HG03060 (cell line): ENCODE measurements at regions not wholly inside any gene's neighbourhood (a gene's known extent, or its start where the extent isn't known, plus 50 kb on each side); places are given as distances from the start of the nearest gene placed in this dataset.

ENCODE experiments used
- ATAC-seq: cut with Tn5 transposase; IDR thresholded peaks from one replicate; pipeline ENCODE4 v1.9.1; 2021; ENCODE audit warnings: low read depth, moderate number of reproducible peaks; ENCODE audit not compliant: unreplicated experiment

DNA sequence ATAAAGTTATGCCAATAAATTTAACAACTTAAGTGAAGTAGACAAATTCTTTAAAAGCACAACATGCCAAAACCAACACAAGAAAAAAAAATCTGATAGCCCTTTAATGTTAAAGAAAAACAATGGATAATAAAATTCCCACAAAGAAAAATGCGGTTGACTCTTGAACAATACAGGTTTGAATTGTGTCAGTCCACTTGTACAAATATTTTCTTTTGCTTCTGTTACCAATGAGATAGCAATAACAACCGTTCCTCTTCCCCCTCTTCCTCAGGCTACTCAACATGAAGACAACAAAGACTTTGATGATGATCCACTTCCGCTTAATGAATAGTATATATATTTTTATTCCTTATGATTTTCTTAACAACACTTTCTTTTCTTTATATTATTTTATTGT is 283.9 kb upstream of the MAN1A1 start:
- ATAC-seq: no peak

DNA sequence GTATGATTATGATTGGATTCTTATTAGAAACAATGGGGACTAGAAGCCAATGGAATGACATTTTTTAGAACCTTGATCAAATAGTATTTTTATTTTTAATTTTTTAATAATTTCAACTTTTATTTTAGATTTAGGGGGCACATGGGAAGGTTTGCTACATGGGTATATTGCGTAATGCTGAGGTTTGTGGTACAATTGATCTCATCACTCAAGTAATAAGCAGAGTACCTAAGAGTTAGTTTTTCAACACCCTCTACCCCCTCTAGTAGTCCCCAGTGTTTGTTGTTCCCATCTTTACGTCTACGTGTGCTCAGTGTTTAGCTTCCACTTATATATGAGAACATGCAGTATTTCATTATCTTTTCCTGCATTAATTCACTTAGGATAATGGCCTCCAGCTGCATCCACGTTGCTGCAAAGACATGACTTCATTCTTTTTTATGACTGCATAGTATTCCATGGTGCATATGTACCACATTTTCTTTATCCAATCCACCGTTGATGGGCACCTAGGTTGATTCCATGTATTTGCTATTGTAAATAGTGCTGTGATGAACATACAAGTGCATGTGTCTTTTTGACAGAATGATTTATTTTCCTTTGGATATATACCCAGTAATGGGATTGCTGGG is 281.1 kb upstream of the MAN1A1 start:
- ATAC-seq: no peak

DNA sequence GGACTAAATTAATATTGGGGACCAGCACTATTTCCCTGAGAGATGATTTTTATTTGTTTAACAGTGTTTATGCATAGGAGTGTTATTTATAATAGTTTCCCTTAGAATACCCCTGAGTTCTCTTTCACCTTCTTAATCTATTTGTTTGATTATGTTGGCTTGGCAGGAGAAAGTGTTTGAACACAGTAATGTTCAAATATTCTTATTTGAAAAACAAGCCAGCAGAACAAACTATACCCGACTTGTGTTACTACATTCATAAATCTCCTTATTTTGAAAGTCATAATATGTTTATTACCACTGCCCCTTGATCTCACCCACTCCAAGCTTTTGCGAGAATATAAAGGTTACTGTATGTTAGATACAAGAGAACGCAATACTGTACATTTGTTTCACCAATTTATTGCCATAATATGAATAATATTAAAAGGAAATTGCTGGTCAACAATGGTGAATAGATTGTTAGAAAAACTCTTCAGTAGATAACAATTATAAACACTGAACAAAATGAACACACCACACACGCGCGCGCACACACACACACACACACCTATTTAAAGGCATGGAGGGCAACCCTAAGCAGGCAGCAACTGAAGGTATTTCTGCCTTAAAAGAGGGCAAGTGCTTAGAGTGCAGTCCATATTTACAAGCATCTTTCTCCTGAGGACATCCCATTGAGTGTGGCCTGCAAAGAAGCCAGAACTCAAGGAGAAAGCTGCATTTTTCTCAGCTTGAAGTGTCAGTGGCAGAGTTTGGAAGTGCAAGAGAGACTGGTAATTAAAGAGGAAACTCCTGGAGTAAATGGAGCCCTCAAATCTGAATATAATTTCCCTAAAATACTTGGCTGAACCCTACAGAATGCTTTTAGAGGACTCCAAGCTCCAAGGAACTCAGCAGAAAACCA is 279.4 kb upstream of the MAN1A1 start:
- no peak for ATAC-seq

DNA sequence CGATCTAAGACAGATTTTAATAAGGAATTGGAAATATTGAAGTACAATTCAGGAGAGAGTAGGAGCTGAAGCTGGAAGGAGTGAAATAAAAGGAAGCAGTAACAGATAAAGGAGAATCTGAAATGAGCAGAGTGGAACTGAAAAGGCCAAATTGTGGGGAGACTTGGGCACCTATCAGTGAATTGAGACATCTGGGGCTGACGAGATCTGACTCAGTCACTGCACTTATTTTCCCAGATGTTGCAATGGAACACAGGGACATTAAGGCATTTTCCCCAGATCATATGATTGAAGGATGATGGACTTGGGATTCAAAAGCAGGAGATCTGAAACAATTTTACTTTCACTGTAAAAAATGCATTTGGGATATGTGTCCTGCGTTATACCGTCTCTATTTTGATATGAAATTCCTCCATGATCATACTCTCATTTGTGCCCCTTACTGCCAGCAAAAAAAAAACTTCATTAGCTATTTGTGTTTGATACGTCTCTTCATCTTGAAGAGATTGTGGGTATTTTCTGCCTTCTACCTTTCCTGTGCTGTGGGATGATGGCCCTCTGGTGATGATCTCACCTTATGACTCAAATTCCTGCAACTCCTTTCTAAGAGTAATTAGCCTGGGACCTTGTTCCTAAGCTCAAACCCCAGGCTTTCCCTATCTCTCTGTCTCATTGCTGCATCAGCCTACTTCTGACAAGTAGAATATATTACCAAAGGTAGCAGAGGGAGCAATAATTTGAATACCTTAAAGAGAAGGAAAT is 278.5 kb upstream of the MAN1A1 start:
- no peak for ATAC-seq

DNA sequence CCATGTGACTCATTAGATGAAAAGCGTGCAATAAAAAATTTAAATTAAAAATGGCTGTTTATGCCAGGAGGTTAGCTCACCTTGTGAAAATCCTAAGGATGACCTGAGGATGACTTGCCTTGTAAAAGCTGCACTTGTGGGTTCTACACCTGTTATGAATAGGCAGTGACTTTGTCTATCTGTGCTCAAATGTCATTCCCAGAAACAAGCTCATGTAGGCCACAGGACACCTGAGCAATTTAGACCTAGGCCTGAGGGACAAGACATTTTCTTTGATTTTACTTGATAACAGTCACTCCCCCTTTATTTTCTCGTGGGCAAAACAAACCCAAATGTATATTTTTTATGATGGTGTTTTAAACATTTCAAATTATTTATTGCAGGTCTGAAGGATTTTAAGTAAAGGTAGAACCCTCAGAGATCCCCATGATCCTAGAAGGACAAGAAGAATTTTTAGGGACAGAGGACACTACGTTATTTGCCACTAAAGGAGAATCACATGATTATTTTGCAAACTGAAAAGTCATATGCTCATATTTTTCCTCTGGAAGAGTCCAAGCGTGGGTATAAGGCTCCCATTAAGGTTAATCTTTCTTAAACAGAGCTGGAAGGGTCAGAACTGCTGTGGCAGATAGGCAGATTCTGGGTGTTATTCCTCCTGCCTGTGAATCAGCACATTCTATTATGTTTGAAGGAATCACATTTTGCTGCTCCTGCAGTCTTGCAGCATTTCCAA is 277.5 kb upstream of the MAN1A1 start:
- no peak for ATAC-seq

DNA sequence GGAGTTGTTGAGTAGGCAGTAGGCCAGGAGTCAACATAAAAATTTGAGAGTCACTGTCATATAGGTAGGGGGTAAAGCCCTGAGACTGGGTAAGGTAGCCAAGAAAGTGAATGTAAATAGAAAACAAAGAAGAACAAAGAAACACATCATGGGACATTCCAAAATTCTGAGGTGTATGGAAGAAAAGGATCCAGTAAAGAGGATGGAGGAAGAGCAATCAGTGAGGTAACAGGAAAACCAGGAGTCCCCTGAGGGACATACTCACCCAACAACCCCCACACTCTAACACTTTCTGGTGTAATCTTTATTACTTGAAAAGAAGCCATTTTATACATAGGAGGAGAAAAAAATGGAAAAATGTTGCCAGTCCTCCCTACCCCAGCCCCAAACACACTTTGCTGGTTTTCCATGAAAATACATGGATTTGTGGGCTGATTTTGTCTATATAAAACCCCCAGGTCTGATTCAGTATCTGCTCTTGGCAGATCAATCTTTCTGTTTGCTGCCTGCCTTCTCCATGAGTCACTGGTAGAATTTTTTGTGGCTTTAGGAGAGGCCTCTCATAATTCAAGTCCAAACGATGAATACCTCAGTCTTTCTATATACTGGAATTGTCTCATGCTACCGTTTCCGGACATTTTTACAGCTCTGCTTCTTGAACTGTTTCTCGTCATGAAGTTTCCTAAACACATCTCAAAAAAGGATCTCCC is 271.4 kb upstream of the MAN1A1 start:
- no peak for ATAC-seq

DNA sequence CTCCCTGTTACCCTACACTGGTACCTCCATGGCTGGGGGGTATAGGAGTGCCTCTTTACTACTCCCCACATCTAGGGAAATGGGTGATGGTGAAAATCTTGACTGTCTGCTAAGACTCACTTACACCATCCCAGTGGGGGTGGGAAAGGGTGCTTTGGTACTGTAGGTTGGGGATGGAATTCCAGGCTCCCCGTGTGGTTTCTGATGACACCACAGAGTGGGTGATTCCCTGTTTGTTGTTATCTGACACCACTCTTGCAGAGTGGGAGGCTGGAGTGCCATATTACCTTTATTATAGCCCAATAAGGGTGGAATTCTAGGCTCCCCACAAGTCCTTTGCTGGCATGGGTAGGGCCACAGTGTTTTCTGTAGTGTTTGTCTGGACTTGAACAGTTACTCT is 264.6 kb upstream of the MAN1A1 start:
- no peak for ATAC-seq

DNA sequence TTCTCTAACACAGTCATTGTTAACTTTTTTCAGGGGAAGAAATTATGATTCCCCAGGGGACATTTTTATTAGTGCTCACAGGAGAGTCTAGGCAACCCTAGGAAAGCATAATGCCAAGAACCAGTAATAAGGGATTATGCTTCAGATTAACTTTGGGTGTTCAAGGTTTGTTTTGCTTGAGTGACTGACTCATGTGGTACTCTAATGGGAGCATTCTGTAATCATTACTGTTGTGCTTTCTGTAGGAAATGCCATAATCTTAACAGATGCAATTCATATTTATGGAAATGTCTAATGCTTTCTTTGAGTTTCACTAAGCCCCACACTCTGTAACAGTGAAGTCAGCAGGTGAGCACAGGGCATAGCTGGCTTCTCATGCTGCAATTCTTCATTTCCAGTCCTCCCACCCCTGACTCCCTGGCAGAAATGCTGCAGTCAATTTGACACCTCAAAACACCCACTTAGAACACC is 263.4 kb upstream of the MAN1A1 start:
- ATAC-seq: no peak

DNA sequence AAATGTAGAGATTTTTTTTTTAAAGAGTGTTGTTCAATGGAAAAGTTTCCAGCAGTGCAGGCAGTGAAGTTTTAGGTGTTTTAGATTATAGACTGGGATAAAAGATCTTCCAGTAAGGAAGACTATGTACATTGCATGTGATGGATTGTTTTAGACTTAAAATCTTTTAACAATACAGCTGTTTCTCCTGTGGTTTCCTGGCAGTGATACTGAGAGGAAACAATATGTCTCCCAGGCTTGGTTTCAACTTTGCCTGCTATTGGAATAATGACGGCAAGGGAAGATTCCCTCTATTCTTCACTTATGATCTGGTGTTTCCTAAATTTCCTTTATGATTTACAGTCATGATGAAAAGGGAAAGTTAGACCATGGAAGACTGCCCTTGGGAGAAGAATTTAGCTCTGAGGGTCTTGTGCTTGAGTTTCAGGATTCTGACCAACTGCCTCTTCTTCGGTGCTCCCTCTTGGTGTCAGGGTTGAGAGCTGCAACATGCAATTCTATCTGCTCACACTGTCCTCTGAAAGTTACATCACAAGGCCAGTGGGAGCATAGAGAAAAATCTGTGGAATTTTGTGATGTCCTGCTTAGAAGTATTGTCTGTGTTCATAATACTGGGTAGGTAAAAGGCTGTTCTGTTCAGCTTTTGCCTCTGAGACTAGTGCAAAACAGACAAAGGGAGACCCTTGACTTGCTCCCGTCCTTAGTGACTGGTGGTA is 262.8 kb upstream of the MAN1A1 start:
- no peak for ATAC-seq

DNA sequence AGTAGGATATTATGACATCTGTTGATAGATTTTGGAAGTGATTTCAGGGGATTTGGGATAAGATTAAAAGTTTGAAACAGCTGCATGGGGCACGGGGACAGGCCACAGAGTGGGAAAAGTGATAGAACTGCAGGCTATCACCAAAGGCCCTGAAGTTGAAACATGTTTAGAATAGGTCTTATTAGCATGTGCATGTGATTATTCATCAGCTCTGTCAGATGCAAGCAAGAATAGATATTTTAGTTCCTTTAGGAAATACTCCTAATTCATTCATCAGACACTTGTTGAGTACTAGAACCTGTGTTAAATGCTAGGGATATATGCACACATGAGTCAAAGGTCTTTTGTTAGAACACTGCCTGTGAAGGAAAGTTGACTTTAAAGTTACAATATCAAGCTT is 261.2 kb upstream of the MAN1A1 start:
- no peak for ATAC-seq

DNA sequence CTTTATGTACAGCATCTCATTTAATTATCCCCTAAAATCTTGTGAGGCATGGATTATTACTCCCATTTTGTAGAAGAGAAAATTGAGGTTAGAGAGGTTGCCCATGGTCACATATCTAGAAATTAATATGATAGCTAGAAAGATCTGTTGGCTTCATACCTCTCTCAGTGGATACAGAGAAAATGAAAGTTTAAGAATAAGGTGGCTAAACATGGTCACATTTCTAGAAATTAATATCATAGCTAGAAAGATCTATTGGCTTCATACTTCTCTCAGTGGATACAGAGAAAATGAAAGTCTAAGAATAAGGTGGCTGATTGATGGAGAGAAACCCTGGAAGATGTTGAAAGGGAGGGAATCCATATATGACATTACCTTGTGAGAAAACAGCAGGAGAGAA is 260.7 kb upstream of the MAN1A1 start:
- no peak for ATAC-seq

DNA sequence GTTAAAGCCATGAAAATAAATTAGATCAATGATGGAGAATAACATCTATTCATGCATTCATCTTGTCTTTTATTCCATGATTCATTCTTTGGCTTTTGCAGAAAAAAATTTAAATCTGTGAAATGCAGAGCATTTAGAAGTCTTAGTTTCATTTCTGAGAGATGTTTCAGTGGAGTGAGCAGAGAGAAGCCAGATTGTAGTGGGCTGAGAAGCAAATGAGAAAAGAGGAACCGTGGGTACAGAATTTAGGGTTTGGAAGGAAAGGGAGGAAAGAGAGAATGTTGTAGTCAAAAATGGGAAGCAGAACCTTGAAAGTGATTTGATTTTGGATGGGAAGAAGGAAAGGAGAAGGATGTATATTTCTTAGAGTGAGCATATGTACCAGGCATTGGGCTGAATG is 260.3 kb upstream of the MAN1A1 start:
- no peak for ATAC-seq

DNA sequence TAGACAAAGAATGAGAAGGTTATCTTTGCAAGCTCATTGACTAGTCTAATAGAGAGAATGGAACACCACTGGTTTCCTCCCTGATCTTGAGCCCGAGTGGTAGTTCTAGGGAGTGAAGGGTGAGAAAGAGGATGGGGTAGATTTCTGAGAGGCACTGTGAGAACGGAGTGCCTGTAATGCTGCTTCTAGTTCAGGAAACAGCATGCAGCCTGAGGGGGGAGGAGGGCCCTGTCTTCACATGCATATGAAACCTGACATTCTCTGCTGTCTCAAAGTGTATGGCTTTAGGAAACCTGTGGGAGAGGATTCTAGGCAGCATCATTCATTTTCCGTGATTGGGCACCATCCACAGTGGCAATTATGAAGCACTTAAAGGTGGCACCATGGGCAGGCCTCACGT is 259.4 kb upstream of the MAN1A1 start:
- ATAC-seq: no peak

DNA sequence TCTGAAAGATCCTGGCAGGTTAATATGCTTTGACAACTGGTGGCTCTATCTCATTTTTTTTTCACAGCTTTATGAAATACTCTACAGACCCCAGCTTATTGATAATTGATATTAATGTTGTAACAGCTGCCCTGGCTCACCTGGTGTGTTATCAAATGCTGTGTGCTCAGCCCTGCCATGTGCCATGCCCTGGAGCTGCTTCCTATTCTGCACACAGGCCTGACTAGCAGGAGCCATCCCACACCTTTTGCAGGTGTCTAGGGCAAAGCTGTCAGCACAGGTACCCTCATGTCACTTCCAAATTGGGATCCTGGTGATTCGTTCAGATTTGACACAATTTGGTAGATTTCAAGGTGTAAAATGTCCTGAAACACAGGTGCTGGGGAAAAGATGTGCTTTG is 254.6 kb upstream of the MAN1A1 start:
- no peak for ATAC-seq

DNA sequence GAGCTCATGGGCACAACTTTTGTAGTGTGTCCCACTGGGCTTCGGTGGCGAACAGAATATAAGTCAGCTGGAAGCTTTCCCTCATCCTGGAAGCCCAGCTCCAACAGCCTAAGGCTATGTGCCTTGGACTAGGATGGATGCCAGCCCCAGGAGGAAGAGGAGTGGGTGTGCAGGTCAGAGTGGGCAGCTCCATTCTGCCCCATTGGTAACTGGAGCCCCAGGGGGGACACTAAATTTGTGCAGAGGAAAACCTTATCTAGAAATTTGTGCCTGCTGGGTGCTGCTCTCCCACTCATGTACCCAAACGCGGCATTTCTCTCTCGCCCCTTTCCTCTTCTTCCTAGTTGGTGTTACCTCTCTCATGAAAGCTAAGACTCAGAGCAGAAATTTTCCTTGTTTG is 253.9 kb upstream of the MAN1A1 start:
- ATAC-seq: no peak

DNA sequence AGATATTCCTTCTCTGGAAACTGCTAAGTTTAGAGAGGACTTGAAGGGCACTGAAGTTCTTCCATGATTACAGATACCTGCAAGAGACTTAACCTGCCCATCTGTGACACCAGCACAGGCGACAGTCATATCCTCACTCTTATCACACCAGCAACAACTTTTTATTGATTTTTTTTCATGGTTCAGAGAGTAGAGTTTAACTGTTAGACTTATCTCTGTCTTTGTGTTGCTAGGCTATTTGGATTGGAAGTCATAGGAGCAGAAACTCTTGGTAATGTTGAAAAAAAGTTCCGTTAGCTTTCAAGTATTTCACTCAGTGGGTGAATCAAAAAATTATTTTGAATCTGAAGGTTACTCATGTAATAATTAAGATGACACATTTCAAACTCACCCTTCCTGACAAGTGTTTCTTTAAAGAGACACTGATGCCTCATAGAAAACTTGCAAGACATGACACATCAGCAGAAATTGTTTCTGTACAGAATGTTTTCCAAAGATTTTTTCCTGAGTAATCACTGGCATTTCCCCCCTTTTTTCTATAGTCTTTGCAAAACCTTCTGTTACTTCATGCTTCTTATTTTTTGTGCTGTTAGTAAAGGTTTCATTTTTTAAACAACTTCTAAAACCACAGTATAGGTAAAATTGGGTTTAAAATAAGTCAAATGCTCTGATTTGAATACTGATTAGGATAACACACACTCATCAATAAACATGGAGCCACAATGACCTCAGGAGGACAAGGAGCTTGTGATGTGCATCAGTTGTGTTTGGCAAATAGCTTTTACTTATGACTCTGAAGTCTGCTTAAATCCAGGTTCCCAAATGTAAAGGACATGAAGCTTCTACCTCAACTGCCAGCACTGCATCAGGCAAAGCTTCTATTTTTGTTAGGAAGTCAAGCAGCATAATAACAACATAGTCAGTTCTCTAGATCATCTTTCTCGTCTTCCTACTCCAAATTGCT is 252.9 kb upstream of the MAN1A1 start:
- no peak for ATAC-seq

DNA sequence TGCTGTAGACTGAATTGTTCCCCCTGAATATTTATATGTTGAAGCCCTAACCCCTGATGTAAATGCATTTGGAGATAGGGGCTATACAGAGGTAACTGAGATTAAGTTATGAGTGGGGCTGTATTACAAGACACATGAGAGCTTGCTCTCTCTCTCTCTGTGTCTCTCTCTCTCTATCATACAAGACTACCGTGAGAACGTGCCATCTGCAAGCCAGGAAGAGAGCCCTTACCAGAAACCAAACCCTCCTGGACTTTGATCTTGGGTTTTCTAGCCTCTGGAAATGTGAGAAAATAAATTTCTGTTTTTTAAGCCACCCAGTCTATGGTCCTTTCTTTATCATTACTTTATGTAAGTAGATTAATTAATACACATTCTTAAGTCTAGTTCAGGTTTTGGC is 249.3 kb upstream of the MAN1A1 start:
- ATAC-seq: no peak

DNA sequence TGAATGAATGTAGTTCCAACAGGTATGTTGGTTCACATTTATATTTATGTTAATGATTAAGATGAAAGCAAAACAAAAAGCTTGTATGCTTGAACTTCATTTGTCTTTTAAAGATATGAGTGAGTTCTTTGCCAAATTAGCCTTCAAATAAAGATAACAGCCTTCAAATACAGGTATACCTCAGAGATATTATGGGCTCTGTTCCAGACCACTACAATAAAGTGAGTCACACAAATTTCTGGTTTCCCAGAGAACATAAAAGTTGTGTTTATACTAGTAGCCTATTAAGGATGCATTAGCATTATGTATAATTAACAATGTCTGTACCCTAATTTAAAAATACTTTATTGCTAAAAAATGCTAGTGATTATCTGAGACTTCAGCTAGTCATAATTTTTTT is 245.3 kb upstream of the MAN1A1 start:
- ATAC-seq: no peak
